ENCODE measurements at regions not wholly inside any gene's neighbourhood (a gene's known extent, or its start where the extent isn't known, plus 50 kb on each side); places are given as distances from the start of the nearest gene placed in this dataset.

DNA sequence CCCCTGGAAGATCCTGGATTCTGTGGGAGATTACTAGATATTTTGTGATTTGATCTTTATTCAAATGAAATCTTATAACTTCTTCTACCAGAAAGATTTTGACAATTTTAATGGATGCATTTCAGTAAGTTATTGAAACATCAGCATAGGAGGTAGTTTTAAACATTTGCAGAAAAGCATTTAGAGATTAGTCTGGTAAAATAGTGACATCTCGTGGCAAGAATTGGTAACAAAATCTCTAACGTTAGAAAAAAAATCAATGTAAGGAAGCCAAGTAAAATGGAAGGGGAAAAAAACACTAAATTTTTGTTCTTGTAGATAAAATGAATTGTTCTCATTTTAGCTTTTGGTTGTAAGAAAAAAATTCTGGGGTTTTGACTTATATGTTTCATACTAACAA lies 73.3 kb downstream of the TASL start:
- peak; percentile 30 for DNase-seq (ENCODE audit: low spot score)

DNA sequence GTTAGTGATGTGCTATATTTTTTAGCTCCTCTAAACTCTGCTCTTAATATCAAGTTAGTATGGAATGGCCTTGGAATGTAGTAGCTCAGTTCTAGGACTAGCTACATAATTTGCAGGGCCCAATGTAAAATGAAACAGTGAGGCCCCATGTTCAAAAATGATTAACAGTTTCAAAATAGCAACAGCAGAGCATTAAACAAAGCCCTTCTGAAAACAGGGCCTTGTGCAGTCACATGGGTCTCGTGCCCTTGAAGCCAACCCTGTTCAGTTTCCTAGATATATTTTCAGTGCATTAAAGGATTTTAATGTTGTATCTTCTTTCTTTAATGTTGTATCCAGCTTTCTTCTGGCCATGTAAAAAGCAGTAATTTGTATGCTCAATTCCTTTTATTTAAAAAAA lies 82.1 kb downstream of the TASL start:
- DNase-seq (ENCODE audit: low spot score) = no peak

DNA sequence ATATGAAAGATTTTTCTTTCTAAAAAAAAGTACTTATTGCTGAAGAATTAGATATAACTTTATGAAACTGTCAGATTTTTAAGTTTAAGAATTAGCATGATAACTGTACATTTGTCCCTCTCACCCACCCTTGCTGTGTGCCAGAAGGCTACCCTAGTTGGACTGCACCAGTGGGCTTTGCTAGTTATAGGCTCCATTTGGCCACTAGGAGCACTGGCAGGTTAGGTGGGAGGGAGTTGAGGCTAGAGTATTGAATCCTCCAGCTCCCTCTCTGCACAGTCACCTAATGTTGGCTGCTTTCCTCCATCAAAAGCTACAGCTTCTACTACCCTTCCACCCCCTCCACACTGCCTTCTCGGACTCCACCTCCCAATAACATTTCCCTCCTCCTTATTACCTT lies 84.2 kb downstream of the TASL start:
- no peak for DNase-seq (ENCODE audit: low spot score)

DNA sequence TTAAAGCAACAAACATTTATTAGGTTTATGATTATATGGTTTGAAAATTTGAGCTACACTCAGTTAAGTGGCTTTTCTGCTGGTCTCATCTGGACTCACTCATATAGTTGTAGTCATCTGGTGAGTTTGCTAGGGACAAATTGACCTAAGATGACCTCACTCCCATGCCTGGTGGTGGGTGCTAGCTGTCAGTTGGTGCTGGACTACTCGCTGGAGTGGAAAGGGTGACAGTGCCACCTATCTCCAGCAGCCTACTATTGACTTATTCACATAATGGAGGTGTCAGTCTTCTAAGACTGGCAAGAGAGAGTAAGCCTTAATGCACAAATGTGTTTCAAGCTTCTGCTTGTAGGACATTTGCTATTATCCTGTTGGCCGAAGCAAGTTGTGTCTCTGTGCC lies 88.2 kb downstream of the TASL start:
- no peak for DNase-seq (ENCODE audit: low spot score)

DNA sequence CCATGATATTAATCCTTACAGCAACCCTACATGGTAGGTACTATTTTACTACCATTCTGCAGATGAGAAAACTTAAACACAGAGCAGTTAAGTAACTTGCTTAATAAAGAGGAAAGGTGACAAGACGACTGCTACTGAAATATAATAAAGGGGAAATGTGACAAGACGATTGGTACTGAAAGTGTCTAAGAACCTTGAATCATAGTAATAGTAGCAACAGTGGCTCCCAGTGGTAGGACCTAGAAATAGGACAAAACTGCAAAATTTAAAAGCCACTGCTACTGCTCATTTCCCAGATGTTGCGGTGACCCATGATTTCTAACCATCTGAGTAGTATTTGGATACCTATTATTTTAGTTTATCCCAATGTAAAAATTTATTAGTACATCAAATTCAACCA lies 89.5 kb downstream of the TASL start:
- DNase-seq (ENCODE audit: low spot score) = no peak

DNA sequence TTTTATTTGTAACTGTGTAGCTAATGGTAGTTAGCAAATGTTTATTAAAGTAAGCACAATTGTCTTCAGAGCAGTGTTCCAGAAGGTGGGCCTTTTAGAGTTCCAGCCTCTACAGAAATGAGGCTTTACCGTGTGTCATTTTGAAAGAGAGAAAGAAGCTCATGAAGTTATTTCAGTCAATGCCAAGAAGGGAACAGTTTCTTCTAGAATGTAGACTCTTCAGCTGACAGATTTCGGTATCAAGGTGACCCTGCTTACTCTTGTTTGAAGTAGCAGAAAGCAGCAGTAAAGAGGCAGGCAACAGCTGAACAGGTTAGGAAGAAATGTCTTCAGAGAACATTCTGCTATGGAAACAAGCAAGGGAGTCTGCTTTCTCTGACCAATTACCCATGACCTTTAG lies 93.6 kb downstream of the TASL start:
- no peak for DNase-seq (ENCODE audit: low spot score)

DNA sequence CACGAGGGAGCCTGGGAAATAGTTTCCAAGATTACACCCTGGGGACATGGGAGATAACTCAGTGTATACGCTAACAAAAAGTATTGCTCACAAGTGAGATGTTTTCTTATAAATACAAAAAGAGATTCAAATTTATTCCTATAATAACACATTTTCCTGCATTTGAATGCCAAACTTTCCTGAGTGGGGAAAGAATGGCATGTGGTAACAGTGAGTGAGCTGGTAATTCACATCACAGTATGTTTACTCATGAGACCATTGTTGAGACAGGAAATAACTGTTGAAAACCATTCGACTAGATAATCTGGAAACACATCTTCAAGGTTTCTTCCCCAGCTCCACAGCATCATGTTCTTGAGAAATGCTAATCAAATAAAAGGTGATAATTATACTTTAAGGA lies 109.1 kb downstream of the TASL start:
- no peak for DNase-seq (ENCODE audit: low spot score)

Data from activated CD4-positive, alpha-beta T cell treated with anti-CD3 and anti-CD28 coated beads, Interleukin-2, Interleukin-4, amounts not matched to agents 100 ng/mL and 50 ng/mL, durations not matched to agents 16 hours and 8 hours (primary cell).